Calu3 (cell line): ENCODE measurements at regions not wholly inside any gene's neighbourhood (a gene's known extent, or its start where the extent isn't known, plus 50 kb on each side); places are given as distances from the start of the nearest gene placed in this dataset.

Source experiments
- BruUV-seq: library from RNA; stranded (reverse); fragments of 400-500 nt; replicated peaks from 2 replicates; lab custom pipeline; 2021; lab: Mats Ljungman, UMichigan
- CTCF ChIA-PET: fragments of 300-600 bp; sonication (Branson Sonifier 250); formaldehyde crosslinking; loops from one replicate; lab custom pipeline; 2022; ENCODE audit warnings: antibody characterized with exemption; lab: Charles Lee
- DNase-seq: peaks from one replicate; pipeline ENCODE4 v3.0.0; 2022
- H3K27ac Mint-ChIP-seq: one replicate; pipeline ENCODE4 v1.8.0; 2022; ENCODE audit warnings: mixed read lengths; ENCODE audit not compliant: unreplicated experiment
- H3K27me3 Mint-ChIP-seq: one replicate; pipeline ENCODE4 v1.8.0; 2022; ENCODE audit warnings: mixed read lengths; ENCODE audit not compliant: unreplicated experiment
- H3K36me3 Mint-ChIP-seq: one replicate; pipeline ENCODE4 v1.8.0; 2022; ENCODE audit warnings: mild to moderate bottlenecking, moderate library complexity, mixed read lengths; ENCODE audit not compliant: insufficient read depth, unreplicated experiment
- H3K4me1 Mint-ChIP-seq: one replicate; pipeline ENCODE4 v1.8.0; 2022; ENCODE audit warnings: mild to moderate bottlenecking, low read depth, mixed read lengths; ENCODE audit not compliant: unreplicated experiment
- H3K4me3 Mint-ChIP-seq: one replicate; pipeline ENCODE4 v1.8.0; 2022; ENCODE audit warnings: mild to moderate bottlenecking, low read depth, moderate library complexity, mixed read lengths; ENCODE audit not compliant: unreplicated experiment
- H3K9me3 Mint-ChIP-seq: one replicate; pipeline ENCODE4 v1.8.0; 2022; ENCODE audit warnings: low read depth, mixed read lengths; ENCODE audit not compliant: unreplicated experiment
- CTCF ChIP-seq: fragments of 200-600 bp; IDR thresholded peaks from one replicate; pipeline ENCODE4 v1.8.0; 2022; ENCODE audit warnings: antibody characterized with exemption; ENCODE audit not compliant: unreplicated experiment
- intact Hi-C: fragments of 100-400 bp; cut with micrococcal nuclease; formaldehyde crosslinking; loops from one replicate; pipeline ENCODE4 v1.10.0; 2022; ENCODE audit not compliant: unreplicated experiment

- Mint-ChIP-seq H3K27me3 (peaks cover 59% of the 10 kb centered on the region), H3K27ac (no peak overlapping the region), H3K4me3 (no peak overlapping the region), H3K4me1 (peaks cover 8% of the 10 kb centered on the region), H3K9me3 (no peaks in the 10 kb centered on the region), H3K36me3 (no peaks in the 10 kb centered on the region)
- DNase-seq, result peak; percentile 45
- CTCF ChIA-PET, result interaction anchor here (0.7 to 1.4 kb wide), 2 partner anchors 50 to 471 kb away, joined by 3 to 7 read pairs; no protein-coding TSS in a partner anchor
- BruUV-seq, result no TSS peak
- peak; percentile 32 for TF ChIP-seq CTCF
- intact Hi-C loops, result loop anchor here (2.0 to 5.0 kb wide), 2 partner anchors 118 to 467 kb away; no protein-coding TSS in a partner anchor
Measured at GRCh38 chr13:39144941-39145533, 106.8 kb downstream of the NHLRC3 start.

- CTCF ChIA-PET, result no interaction called here
- peak overlapping the region; percentile 37 for H3K4me3 Mint-ChIP-seq
- H3K4me1 Mint-ChIP-seq, result peaks cover 8% of the 10 kb centered on the region
- no peaks in the 10 kb centered on the region for H3K36me3 Mint-ChIP-seq
- BruUV-seq, result no TSS peak
- DNase-seq, result no peak
- H3K27me3 Mint-ChIP-seq, result peaks cover 53% of the 10 kb centered on the region
- H3K27ac Mint-ChIP-seq, result no peak overlapping the region
- intact Hi-C loops, result loop anchor here (5.0 kb wide), 1 partner anchor 464 kb away; no protein-coding TSS in a partner anchor
- no peaks in the 10 kb centered on the region for H3K9me3 Mint-ChIP-seq
- no peak for TF ChIP-seq CTCF
Measured at GRCh38 chr13:39148513-39148961, 110.3 kb downstream of the NHLRC3 start.

- no peak overlapping the region for H3K27ac Mint-ChIP-seq
- no peak overlapping the region for H3K4me3 Mint-ChIP-seq
- CTCF ChIA-PET, result no interaction called here
- H3K9me3 Mint-ChIP-seq, result no peaks in the 10 kb centered on the region
- intact Hi-C loops, result loop anchor here (5.0 kb wide), 1 partner anchor 462 kb away; no protein-coding TSS in a partner anchor
- no peaks in the 10 kb centered on the region for H3K36me3 Mint-ChIP-seq
- peaks cover 8% of the 10 kb centered on the region for H3K4me1 Mint-ChIP-seq
- DNase-seq, result no peak
- BruUV-seq, result no TSS peak
- peaks cover 40% of the 10 kb centered on the region for H3K27me3 Mint-ChIP-seq
- TF ChIP-seq CTCF, result no peak
Measured at GRCh38 chr13:39149896-39150295, 111.6 kb downstream of the NHLRC3 start.

GRCh38 chr13:39154041-39154440, 115.8 kb downstream of the NHLRC3 start:
- BruUV-seq, result no TSS peak
- CTCF ChIA-PET, result no interaction called here
- no peak overlapping the region for H3K27ac Mint-ChIP-seq
- no peak for TF ChIP-seq CTCF
- H3K36me3 Mint-ChIP-seq, result no peaks in the 10 kb centered on the region
- no peak overlapping the region for H3K4me3 Mint-ChIP-seq
- H3K4me1 Mint-ChIP-seq, result peaks cover under 1% of the 10 kb centered on the region
- H3K27me3 Mint-ChIP-seq, result peaks cover 32% of the 10 kb centered on the region
- DNase-seq, result no peak
- intact Hi-C loops, result no loop called here
- H3K9me3 Mint-ChIP-seq, result no peaks in the 10 kb centered on the region
